Fibroblast of mammary gland (primary cell): ENCODE measurements at regions not wholly inside any gene's neighbourhood (a gene's known extent, or its start where the extent isn't known, plus 50 kb on each side); places are given as distances from the start of the nearest gene placed in this dataset.

Experiments
- DNase-seq: peaks from one replicate; pipeline ENCODE4 v3.0.0-alpha.2; 2010; ENCODE audit warnings: low read depth
- H3K4me3 ChIP-seq: 2 replicates; pipeline ENCODE4 v1.5.1; 2011; ENCODE audit warnings: low read depth, mild to moderate bottlenecking, low read length, moderate library complexity; ENCODE audit not compliant: control insufficient read depth
- CTCF ChIP-seq: conservative IDR thresholded peaks from 2 replicates; pipeline ENCODE4 v1.5.1; 2011; ENCODE audit warnings: low read depth, low read length, inconsistent platforms; ENCODE audit not compliant: control insufficient read depth, insufficient read depth

GRCh38 chr11:71075116-71075720 lies 177.2 kb downstream of the SHANK2 start:
- TF ChIP-seq CTCF = no peak
- H3K4me3 ChIP-seq = no peak overlapping the region
- no peak for DNase-seq

GRCh38 chr11:71071736-71072509 lies 180.5 kb downstream of the SHANK2 start:
- DNase-seq = no peak
- H3K4me3 ChIP-seq = no peak overlapping the region
- no peak for TF ChIP-seq CTCF

- no peak for TF ChIP-seq CTCF
- H3K4me3 ChIP-seq = no peak overlapping the region
- no peak for DNase-seq
Observed at GRCh38 chr11:71070490-71071453, 181.6 kb downstream of the SHANK2 start.

GRCh38 chr11:71068963-71069362 lies 183.4 kb downstream of the SHANK2 start:
- no peak for DNase-seq
- TF ChIP-seq CTCF = no peak
- H3K4me3 ChIP-seq = no peak overlapping the region

- no peak for DNase-seq
- no peak overlapping the region for H3K4me3 ChIP-seq
- no peak for TF ChIP-seq CTCF
Observed at GRCh38 chr11:71067753-71068152, 184.6 kb downstream of the SHANK2 start.

GRCh38 chr11:71066311-71066710 lies 186.1 kb downstream of the SHANK2 start:
- no peak overlapping the region for H3K4me3 ChIP-seq
- no peak for TF ChIP-seq CTCF
- no peak for DNase-seq
